NCI-H1436 (cell line): ENCODE measurements at regions not wholly inside any gene's neighbourhood (a gene's known extent, or its start where the extent isn't known, plus 50 kb on each side); places are given as distances from the start of the nearest gene placed in this dataset.

Experiments used
- DNase-seq: peaks from one replicate; lab custom pipeline; 2025; lab: John Stamatoyannopoulos, UW

DNA sequence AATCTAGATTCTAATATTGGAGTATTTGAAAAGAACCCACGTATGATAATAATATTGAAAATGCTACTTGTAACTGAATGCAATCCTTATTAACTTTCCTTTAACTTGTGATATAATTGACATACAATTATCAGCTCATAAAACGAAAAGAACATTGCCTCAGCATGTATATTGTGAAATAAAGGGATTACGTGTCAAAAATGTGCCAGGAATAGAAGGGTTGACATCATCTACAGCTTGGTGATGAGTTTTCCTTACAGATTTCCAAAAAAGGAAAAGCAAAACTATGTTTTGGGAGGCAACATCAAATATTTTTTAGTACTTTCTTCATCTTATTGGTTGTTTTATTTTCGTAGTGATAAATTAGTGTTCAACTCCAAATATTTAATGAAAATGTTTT, 266.0 kb upstream of the PTGER4 start:
- no peak for DNase-seq

DNA sequence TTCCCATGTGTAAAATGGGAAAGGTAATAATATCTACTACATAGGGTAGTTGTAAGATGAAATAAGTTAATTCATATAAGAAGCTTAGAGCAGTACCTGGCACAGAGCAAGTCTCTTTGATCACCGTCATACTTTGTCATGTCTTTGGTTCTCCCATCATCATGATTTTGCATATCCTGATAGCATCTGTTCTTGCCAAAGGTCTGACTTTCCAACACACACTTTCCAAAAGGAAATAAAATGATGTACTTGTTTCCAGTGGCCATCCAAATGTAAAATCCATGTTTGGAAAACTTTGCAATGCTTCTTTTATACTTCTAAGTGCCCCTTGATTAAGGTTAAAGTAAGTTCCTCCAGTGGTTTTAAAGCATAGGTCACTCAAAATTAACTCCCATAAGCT, 266.9 kb upstream of the PTGER4 start:
- DNase-seq = no peak

GRCh38 chr5:40410964-40411635, 268.6 kb upstream of the PTGER4 start:
- DNase-seq = no peak

DNA sequence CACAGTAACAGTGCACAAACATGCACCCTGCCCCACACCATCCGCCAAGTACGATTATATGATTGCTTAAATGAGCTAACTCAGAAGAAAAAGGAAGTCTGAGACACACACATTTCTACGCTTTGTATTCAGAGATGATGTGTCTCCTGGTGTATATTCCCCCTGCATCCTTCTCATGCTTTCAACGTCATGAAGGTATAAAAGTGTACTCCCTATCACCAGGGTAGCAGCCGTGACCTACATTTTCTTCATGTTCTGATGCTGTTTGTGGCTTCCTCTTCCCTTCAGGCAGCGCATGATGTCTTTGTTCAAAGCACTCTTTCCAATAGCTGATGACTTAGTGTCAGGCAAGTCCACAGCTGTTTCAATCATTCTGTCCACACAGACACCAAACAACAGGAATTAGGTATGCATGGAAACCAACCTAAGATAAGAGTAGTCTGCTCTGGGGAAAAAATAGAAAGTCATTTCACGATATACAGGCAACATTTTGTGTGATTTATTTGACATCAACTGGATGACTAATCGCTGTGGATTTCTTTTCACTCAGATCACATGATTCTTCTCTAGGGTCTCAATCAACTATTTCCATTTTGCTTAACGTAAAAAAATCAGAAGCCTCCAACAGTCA, 269.4 kb upstream of the PTGER4 start:
- no peak for DNase-seq

- DNase-seq = no peak
These were observed 270.1 kb upstream of the PTGER4 start for GRCh38 chr5:40409601-40410000.

DNA sequence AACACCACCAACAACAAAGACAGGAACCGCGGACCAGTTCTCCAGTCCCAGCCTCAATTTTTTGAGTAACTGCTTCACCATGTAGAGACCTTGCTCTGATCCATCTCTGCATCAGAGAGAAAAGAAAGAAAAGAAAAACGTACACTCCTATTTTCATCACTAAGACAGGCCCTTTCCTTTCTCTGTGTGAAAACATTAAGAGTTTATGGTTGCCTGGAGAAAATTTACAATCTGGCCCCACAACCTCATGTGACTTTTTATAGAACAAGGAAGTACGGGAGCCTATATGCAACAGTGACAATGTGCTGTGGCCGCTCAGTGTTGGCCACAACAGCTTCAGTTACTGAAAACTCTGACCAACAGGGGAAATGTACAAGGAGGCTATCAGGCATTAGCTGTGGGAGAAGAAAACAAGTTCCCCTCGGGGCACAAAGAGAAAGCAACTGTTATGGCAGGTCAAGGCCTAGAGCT, 272.9 kb upstream of the PTGER4 start:
- no peak for DNase-seq

- no peak for DNase-seq
These were observed 273.5 kb upstream of the PTGER4 start for GRCh38 chr5:40405996-40406740.

GRCh38 chr5:40405230-40405629, 274.5 kb upstream of the PTGER4 start:
- no peak for DNase-seq

- DNase-seq = no peak
These were observed 275.1 kb upstream of the PTGER4 start for GRCh38 chr5:40404613-40405012.

DNA sequence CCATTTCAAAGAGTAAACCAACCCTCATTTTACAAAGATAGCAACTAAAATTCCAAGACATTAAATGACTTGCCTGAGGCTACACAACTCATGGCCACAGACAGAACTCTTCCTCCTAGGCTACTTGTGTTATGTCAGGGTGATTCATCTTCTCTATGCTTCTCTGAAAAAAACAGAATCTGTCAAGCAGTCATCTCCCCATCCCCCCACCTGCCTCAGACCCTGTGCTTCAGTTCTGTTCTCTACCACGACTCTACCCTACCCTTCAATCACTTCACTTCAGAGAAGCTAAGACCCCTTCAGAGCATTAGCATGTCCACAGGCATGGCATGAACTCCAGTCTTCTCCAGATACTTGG, 277.7 kb upstream of the PTGER4 start:
- no peak for DNase-seq

DNA sequence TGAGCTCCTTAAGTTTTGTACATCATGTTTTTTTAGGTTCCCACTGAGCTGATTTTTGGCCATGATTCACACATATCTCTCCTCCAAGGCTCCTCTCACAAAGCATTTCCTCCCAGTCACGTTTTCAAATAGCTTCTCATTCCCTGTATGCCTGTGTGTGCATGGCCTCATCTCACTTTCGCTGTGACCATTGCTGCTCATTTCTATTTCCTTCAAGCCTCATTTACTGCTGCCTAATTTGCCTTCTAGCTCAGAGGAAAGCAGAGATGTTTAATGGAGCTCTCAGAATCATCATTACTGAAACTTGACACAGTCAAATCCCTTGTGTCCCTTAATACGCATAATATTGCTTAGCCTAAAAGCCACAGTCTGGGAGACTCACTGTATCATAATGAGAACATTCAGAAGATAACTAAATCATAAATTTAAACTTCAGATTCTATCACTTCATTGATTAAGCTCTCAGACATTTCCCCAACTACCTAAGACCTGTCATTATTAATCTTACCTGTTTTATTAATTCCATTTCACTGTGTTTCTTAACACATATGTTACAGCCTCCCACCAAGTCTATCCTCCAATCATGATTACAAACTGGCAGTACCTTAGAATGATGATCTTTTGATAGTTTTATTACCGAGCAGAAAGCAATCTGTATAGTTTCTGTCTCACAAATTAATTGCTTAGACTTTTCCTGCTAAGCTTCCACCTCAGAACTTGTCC, 278.3 kb upstream of the PTGER4 start:
- DNase-seq = no peak

DNA sequence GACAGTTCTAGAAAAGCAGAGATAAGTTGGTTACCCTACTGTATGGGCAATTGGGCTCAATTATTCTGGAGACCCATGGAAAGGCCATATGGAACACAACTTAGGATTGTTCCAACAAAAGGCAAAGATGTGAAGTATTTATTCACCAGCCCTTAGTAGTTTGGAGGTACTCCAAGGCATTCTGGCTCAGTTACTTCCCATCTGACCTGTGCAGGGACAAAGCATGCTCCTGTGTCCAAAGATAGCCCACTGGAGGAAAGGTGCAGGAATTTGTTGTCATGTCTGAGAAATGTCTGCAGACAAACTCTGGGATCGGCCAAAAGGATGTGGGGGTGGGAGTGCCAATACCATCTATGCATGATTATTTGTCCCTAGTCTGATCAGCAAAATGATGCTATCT, 279.5 kb upstream of the PTGER4 start:
- no peak for DNase-seq

GRCh38 chr5:40399349-40399748, 280.4 kb upstream of the PTGER4 start:
- no peak for DNase-seq

DNA sequence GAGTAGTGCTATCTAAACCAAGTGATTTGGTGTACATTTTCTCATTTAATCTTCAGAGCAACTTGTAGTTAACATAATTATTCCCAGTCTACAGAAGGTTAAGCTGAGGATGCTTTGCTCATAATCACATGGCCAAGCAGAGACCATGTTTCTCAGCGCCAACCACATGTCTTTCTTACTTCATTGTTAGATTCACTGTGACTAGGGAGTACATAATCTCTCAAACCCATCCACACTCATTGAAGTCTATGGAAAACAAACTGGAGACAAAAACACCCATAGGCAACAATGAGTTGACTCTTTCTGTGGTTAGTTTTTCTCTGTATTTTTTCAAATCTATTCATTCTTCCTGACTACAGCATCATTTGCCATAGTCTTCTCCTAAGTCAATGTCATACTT, 281.7 kb upstream of the PTGER4 start:
- DNase-seq = no peak

DNA sequence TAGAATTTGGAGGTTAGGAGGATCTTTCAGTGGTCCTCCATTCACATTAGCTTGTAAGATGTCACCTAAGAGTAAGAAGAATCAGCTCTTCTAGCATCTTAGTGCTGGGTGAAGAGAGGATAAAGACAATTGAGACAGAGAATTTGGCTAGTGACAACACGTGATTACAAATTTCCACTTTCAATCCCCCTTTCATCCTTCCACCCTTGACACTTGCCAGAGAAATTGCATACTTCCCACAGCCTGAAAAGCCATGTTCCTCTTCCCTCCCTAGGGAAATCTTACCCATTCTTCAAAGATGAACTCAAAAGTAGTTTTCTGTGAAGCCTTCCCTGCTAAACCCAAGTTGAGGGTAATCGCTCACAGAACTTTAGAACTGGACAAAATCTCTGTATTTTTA, 282.6 kb upstream of the PTGER4 start:
- DNase-seq = no peak

GRCh38 chr5:40396317-40396716, 283.4 kb upstream of the PTGER4 start:
- no peak for DNase-seq

GRCh38 chr5:40395251-40395650, 284.5 kb upstream of the PTGER4 start:
- no peak for DNase-seq

DNA sequence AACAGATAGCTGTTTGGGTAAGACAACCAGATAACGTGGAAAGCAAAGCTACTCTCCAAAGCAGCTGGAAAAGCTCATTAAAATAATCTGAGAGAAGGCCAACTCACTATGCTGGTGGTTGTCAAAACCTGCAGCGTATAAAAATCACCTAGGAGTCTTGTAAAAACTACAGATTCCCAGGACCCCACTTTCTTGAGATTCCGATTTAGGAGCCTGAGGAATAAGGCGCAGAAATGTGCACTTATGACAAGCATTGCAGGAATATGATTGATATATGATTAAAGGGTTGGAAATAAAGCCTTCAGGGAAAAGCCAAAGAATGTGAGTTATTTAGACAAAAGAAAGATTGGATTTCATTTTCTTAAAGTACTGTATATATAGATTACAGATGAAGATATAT, 285.0 kb upstream of the PTGER4 start:
- DNase-seq = no peak

- no peak for DNase-seq
These were observed 288.1 kb upstream of the PTGER4 start for GRCh38 chr5:40391642-40392041.

DNA sequence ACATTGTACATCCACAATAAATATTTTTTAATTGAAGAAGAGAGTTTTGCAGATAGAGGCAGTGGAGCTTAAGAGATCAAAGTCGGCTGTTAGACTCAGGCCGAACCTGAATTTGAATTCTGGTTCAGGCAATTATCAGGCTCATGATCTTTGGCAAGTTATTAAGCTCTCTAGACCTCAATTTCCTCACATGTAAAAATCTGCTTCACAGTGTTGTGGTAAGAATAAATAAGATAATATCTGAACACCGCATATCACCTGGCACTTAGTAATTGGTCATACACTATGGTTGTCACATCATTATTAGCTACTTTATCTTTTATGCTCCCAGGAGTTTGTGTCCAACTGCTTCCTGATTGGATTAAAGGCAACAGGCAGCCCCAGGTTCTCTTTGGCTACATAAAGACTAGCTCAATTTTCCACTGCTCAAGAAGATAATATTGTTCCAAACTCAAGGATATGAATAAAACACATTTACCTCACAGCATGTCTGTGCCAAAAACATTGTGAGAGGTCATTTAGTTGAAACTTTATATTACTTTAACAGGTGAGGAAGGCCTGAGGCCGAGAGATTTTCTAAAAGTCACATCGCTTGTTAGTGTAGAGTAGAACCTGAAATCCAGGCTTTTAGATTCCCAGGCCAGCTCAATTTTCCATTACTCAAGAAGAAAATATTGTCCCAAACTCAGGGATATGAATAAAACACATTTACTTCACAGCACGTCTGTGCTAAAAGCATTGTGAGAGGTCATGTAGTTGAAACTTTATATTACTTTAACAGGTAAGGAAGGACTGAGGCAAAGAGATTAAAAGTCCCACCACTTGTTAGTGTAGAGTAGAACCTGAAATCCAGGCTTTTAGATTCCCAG, 289.2 kb upstream of the PTGER4 start:
- DNase-seq = no peak

- DNase-seq = no peak
These were observed 290.1 kb upstream of the PTGER4 start for GRCh38 chr5:40389591-40389990.

GRCh38 chr5:40386289-40386688, 293.4 kb upstream of the PTGER4 start:
- DNase-seq = no peak
